Brain microvascular endothelial cell (primary cell): ENCODE measurements at regions not wholly inside any gene's neighbourhood (a gene's known extent, or its start where the extent isn't known, plus 50 kb on each side); places are given as distances from the start of the nearest gene placed in this dataset.

ENCODE experiments used
- DNase-seq: peaks from one replicate; pipeline ENCODE4 v3.0.0-alpha.2; 2020
- H3K27ac ChIP-seq: fragments of 250-450 bp; sonication (Bioruptor Pico); 2 replicates; pipeline ENCODE4 v1.5.1; 2020; ENCODE audit warnings: mild to moderate bottlenecking, moderate library complexity
- H3K27me3 ChIP-seq: fragments of 250-450 bp; sonication (Bioruptor Pico); replicated peaks from 2 replicates; pipeline ENCODE4 v1.5.1; 2020; ENCODE audit warnings: mild to moderate bottlenecking
- H3K36me3 ChIP-seq: fragments of 250-450 bp; sonication (Bioruptor Pico); replicated peaks from 2 replicates; pipeline ENCODE4 v1.5.1; 2020; ENCODE audit warnings: mild to moderate bottlenecking
- H3K4me3 ChIP-seq: 2 replicates; pipeline ENCODE4 v1.5.1; 2011; ENCODE audit warnings: low read depth, mild to moderate bottlenecking, control low read depth, low read length, moderate library complexity
- in situ Hi-C: cut with HindIII; loops from 2 replicates; pipeline ENCODE4 v1.10.0; 2017; ENCODE audit warnings: low sequenced_read_pairs, low pct_ligation_motif_present
- TF ChIP-seq, protein P1 (sequence below): IDR thresholded peaks from 2 replicates; pipeline ENCODE4 v1.5.1; 2011; ENCODE audit warnings: low read depth, mild to moderate bottlenecking, moderate library complexity, low read length, control low read depth, inconsistent platforms; ENCODE audit errors: missing control alignments

- H3K36me3 ChIP-seq, result no peaks in the 10 kb centered on the region
- TF ChIP-seq, protein P1, sequence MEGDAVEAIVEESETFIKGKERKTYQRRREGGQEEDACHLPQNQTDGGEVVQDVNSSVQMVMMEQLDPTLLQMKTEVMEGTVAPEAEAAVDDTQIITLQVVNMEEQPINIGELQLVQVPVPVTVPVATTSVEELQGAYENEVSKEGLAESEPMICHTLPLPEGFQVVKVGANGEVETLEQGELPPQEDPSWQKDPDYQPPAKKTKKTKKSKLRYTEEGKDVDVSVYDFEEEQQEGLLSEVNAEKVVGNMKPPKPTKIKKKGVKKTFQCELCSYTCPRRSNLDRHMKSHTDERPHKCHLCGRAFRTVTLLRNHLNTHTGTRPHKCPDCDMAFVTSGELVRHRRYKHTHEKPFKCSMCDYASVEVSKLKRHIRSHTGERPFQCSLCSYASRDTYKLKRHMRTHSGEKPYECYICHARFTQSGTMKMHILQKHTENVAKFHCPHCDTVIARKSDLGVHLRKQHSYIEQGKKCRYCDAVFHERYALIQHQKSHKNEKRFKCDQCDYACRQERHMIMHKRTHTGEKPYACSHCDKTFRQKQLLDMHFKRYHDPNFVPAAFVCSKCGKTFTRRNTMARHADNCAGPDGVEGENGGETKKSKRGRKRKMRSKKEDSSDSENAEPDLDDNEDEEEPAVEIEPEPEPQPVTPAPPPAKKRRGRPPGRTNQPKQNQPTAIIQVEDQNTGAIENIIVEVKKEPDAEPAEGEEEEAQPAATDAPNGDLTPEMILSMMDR, result no peak
- DNase-seq, result no peak
- in situ Hi-C loops, result no loop called here
- no peaks in the 10 kb centered on the region for H3K27me3 ChIP-seq
- H3K4me3 ChIP-seq, result no peak overlapping the region
- no peak overlapping the region for H3K27ac ChIP-seq
Observed at GRCh38 chr14:38786921-38787320, 316.1 kb downstream of the SEC23A start.

GRCh38 chr14:38777401-38777800 lies 325.6 kb downstream of the SEC23A start:
- no peak overlapping the region for H3K27ac ChIP-seq
- H3K27me3 ChIP-seq, result no peaks in the 10 kb centered on the region
- no peak for DNase-seq
- TF ChIP-seq, protein P1, result no peak
- no peak overlapping the region for H3K4me3 ChIP-seq
- H3K36me3 ChIP-seq, result no peaks in the 10 kb centered on the region
- in situ Hi-C loops, result no loop called here

DNA sequence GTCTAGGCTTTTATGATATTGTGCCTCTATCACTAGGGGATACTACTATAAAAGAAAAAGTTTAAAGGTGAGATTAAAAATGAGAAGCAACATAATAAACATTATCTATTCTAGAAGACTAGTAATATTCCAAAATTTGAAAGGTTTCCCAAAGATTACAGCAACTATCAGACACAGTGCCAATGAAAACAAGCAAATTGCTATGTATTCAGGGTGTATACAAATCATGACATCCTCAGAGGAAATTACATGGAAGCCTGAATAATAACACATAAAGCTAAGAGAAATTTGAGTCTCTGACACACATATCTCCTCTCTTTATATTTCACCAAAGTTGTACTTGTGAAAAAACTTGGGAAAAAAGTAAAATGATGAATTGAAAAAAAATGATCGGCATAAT lies 327.0 kb downstream of the SEC23A start:
- Histone ChIP-seq H3K27me3 (no peaks in the 10 kb centered on the region), H3K36me3 (no peaks in the 10 kb centered on the region), H3K4me3 (no peak overlapping the region), H3K27ac (no peak overlapping the region)
- DNase-seq, result no peak
- TF ChIP-seq, protein P1, result no peak
- in situ Hi-C loops, result no loop called here

GRCh38 chr14:38774162-38774561 lies 328.9 kb downstream of the SEC23A start:
- H3K36me3 ChIP-seq, result no peaks in the 10 kb centered on the region
- in situ Hi-C loops, result no loop called here
- no peaks in the 10 kb centered on the region for H3K27me3 ChIP-seq
- TF ChIP-seq, protein P1, result no peak
- no peak overlapping the region for H3K4me3 ChIP-seq
- H3K27ac ChIP-seq, result no peak overlapping the region
- DNase-seq, result no peak

GRCh38 chr14:38770251-38770650 lies 332.8 kb downstream of the SEC23A start:
- H3K27ac ChIP-seq, result no peak overlapping the region
- no peak for DNase-seq
- H3K36me3 ChIP-seq, result no peaks in the 10 kb centered on the region
- TF ChIP-seq, protein P1, result no peak
- no peak overlapping the region for H3K4me3 ChIP-seq
- in situ Hi-C loops, result no loop called here
- no peaks in the 10 kb centered on the region for H3K27me3 ChIP-seq

DNA sequence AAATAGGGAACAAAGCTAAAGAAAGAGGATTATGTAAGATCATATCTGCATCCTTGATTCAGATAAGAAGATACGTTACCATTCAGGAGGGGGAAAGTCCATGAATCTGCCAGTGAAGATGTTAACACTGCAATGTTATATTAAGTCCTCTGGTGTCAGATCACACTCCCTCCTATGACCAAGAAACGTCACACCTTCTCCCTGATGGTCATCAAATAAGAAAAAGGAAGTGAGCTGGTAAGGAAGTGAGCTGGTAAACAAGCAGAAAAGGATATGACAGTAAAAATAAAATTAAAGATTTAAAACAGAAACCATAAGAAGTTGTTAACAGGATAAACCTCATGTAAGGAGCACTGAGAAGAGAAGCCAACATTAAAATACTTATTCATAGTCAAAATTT lies 340.2 kb downstream of the SEC23A start:
- no peaks in the 10 kb centered on the region for H3K36me3 ChIP-seq
- in situ Hi-C loops, result no loop called here
- TF ChIP-seq, protein P1, result no peak
- no peaks in the 10 kb centered on the region for H3K27me3 ChIP-seq
- H3K4me3 ChIP-seq, result no peak overlapping the region
- no peak for DNase-seq
- H3K27ac ChIP-seq, result no peak overlapping the region
